ENCODE measurements at regions not wholly inside any gene's neighbourhood (a gene's known extent, or its start where the extent isn't known, plus 50 kb on each side); places are given as distances from the start of the nearest gene placed in this dataset.

DNA sequence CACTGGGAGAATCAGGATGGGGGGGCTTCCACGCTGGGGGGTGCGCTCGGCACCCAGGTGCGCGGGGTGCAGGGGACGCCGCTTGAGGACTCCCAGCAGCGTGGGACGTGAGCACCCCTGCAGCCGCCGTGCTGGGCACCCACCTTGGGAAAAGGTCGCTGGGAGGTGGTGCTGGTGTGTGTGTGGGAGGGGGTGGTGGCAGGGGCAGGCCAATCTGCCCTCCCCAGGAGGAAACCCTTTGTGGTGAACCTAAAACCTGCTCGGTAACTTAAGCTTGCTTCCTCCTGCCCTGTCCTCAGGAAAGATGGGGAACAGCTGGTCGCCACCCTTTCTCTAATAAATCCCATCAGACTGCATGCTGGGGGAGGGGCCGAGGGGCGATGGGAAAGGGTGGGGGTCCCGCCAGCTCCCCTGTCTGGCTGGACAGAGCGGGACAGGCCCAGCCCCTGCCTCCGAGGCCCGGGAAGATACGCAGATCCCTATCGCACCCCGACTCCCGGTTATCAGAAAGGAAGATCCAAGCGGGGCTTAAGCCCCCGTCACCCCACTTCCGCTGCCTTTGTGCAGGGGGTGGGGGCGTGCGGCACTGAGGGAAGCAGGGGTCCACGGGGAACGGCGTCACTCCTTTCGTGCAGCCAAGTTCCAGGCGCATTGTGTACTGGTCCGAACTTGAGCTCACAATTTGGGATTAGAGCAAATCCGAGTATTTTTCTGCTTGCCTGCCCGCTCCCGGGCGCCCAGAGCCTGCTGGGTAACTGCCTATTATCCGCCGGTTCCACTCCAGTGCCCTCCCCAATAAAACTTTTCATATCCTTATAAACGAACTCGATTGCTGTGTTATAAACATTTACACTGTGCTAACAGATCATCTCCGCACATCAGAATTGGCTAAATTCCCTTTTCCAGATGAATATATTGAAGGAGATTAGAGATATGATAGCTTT, 64.6 kb downstream of the UNCX start:
- no peak for DNase-seq (ENCODE audit: low spot score)
- Mint-ChIP-seq H3K9me3 (ENCODE audit: unreplicated experiment) (no peaks in the 10 kb centered on the region), H3K27ac (ENCODE audit: unreplicated experiment) (no peak overlapping the region)

DNA sequence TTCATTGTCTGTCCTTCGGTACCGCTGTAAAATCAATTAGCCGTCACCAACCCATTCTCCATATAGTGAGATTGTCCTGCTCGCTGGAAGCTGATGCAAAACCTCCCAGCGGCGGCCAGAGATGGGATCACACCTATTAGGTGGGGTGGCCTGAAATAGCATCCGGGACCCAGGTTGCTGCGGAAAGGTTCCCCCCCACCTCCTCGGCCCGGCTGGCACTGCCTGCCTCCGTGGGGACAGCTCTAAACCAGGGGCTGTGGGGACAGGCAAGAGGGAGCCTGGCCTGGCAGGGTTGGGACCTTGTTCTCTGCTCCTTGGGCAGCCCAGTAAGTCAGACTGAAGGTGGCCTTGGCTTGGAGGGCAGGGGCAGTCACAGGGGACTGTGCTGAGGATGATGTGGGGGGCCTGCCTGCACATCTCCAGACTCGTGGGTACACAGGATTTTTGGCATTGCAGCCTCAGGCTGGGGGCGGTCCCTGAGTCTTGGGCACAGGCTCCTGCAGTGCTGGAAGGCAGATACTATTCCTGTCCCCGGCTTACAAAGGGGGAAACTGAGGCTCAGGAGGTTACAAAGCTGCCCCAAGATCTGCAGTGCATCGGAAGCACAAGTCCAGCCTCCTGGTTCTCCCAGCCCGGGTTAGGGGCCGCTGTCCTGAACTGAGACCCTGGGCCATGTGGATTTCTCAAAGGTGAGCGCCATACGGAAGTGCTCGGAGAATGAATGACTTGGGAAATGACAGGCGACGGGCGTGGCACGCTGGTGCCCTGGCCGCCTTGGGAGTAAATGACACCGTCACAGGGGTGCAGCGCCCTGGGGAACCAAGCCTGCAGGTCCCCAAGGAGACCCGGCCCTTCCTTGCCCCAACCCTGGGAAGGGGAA, 65.6 kb downstream of the UNCX start:
- Mint-ChIP-seq H3K9me3 (ENCODE audit: unreplicated experiment) (no peaks in the 10 kb centered on the region), H3K27ac (ENCODE audit: unreplicated experiment) (no peak overlapping the region), H3K4me3 (ENCODE audit: unreplicated experiment) (no peak overlapping the region), H3K36me3 (ENCODE audit: low read depth, unreplicated experiment) (no peaks in the 10 kb centered on the region), H3K4me1 (ENCODE audit: unreplicated experiment) (no peaks in the 10 kb centered on the region), H3K27me3 (ENCODE audit: unreplicated experiment) (peaks cover 6% of the 10 kb centered on the region)
- no peak for DNase-seq (ENCODE audit: low spot score)
- no peak for TF ChIP-seq CTCF (IDR thresholded peaks at IDR 0.05; ENCODE audit: unreplicated experiment)

More for the DNA sequence above, 64.6 kb downstream of the UNCX start:
- TF ChIP-seq CTCF (IDR thresholded peaks at IDR 0.05; ENCODE audit: unreplicated experiment): no peak
- Mint-ChIP-seq H3K4me1 (ENCODE audit: unreplicated experiment) (no peaks in the 10 kb centered on the region), H3K4me3 (ENCODE audit: unreplicated experiment) (no peak overlapping the region), H3K27me3 (ENCODE audit: unreplicated experiment) (peaks cover 2% of the 10 kb centered on the region), H3K36me3 (ENCODE audit: low read depth, unreplicated experiment) (no peaks in the 10 kb centered on the region)

DNA sequence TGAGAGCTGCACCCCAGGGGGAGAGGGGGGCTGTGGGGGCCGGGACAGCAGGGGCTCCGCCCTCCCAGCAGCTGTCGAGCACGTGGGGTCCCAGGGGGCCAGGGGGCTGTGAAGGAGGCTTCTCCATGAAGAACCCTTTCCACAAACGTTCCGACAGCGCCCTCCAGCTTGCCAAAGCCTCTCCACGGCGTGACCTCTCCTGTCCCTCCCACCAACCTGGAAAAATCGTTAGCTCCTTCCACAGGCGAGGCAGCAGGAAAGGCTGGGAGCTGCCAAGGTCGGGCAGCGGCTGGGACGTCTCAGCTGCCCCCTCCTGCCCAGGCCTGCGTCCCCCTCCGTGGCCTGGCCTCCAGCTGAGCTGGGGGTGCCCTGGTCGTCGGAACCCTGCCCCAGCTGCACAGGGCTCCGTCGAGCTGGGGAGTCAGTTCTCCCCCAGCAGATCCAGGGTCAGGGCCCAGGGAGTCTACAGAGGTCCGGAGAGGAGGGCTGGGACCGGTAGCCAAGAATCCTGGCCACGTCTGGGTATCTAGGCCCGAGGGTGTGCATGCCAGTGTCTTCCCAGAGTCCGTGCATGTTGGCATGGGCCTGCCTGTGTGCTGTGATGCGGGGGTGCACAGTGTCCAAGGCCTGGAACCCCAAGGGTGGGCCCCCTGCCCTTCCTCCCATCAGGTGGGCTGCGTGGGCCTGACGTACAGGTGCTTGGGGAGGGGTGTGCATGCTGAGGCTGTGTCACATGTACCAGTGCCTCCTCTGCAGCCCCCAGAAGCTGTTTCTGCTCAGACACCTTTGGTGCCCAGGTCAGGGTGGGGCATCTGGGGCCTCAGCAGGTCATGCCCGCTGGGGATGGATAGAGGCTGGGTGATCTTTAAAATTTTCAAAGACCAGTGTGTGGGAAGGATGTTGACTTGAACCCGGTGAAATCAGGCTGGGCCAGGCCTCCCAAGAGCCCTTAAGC, 66.5 kb downstream of the UNCX start:
- Mint-ChIP-seq H3K27me3 (ENCODE audit: unreplicated experiment) (peaks cover 6% of the 10 kb centered on the region), H3K4me1 (ENCODE audit: unreplicated experiment) (no peaks in the 10 kb centered on the region), H3K4me3 (ENCODE audit: unreplicated experiment) (no peak overlapping the region), H3K9me3 (ENCODE audit: unreplicated experiment) (no peaks in the 10 kb centered on the region), H3K27ac (ENCODE audit: unreplicated experiment) (no peak overlapping the region), H3K36me3 (ENCODE audit: low read depth, unreplicated experiment) (no peaks in the 10 kb centered on the region)
- DNase-seq (ENCODE audit: low spot score): no peak
- no peak for TF ChIP-seq CTCF (IDR thresholded peaks at IDR 0.05; ENCODE audit: unreplicated experiment)

DNA sequence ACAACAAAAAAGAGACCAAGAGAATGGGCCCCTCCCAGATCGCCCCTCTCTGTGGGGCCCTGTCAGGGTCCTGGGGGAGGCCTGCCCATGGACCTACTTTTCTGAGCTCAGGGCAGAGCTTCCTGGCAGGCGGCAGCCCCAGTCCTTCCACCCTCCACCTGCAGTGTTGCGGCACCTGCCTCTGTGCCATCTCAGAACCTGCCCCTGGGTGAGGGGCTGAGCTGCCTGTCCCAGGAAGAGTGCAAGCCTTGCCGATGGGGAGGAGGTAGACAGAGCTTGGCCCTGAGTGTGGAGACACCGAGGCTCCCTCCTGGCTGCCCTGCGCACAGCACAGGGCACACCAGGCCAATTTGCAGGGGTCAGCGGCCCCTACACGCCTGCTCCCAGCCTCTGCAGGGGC, 67.5 kb downstream of the UNCX start:
- no peak for DNase-seq (ENCODE audit: low spot score)
- Mint-ChIP-seq H3K9me3 (ENCODE audit: unreplicated experiment) (no peaks in the 10 kb centered on the region), H3K27ac (ENCODE audit: unreplicated experiment) (no peak overlapping the region), H3K27me3 (ENCODE audit: unreplicated experiment) (peaks cover 6% of the 10 kb centered on the region), H3K36me3 (ENCODE audit: low read depth, unreplicated experiment) (no peaks in the 10 kb centered on the region), H3K4me1 (ENCODE audit: unreplicated experiment) (no peaks in the 10 kb centered on the region), H3K4me3 (ENCODE audit: unreplicated experiment) (no peak overlapping the region)
- no peak for TF ChIP-seq CTCF (IDR thresholded peaks at IDR 0.05; ENCODE audit: unreplicated experiment)

All from endothelial cell (in vitro differentiated cells).